Smooth muscle cell (in vitro differentiated cells): ENCODE measurements at regions not wholly inside any gene's neighbourhood (a gene's known extent, or its start where the extent isn't known, plus 50 kb on each side); places are given as distances from the start of the nearest gene placed in this dataset.

Experiments
- DNase-seq: peaks from one replicate; lab custom pipeline; 2025; ENCODE audit not compliant: unreplicated experiment; lab: John Stamatoyannopoulos, UW
- H2AFZ ChIP-seq: fragments of 200-600 bp; sonication (generic); 2 replicates; pipeline ENCODE4 v1.6.0; 2016; ENCODE audit warnings: antibody characterized with exemption, low read depth, mild to moderate bottlenecking
- H3F3A ChIP-seq: fragments of 200-600 bp; sonication (generic); 2 replicates; pipeline ENCODE4 v1.6.0; 2017; ENCODE audit warnings: antibody characterized with exemption, low read depth
- H3K27ac ChIP-seq: fragments of 200-600 bp; sonication (generic); 2 replicates; pipeline ENCODE4 v1.5.1; 2016; ENCODE audit warnings: low read depth, mild to moderate bottlenecking
- H3K27me3 ChIP-seq: fragments of 200-600 bp; sonication (generic); 2 replicates; pipeline ENCODE4 v1.6.1; 2016; ENCODE audit warnings: low read depth, mild to moderate bottlenecking
- H3K36me3 ChIP-seq: fragments of 200-600 bp; sonication (generic); 2 replicates; pipeline ENCODE4 v1.5.1; 2016; ENCODE audit warnings: low read depth
- H3K4me1 ChIP-seq: fragments of 200-600 bp; sonication (generic); 2 replicates; pipeline ENCODE4 v1.5.1; 2016; ENCODE audit warnings: low read depth
- H3K4me2 ChIP-seq: fragments of 200-600 bp; sonication (generic); 2 replicates; pipeline ENCODE4 v1.6.0; 2016; ENCODE audit warnings: mild to moderate bottlenecking
- H3K4me3 ChIP-seq: fragments of 200-600 bp; sonication (generic); 2 replicates; pipeline ENCODE4 v1.5.1; 2016; ENCODE audit warnings: mild to moderate bottlenecking
- H3K79me2 ChIP-seq: fragments of 200-600 bp; sonication (generic); 2 replicates; pipeline ENCODE4 v1.6.0; 2016; ENCODE audit warnings: low read depth, mild to moderate bottlenecking
- H3K9ac ChIP-seq: fragments of 200-600 bp; sonication (generic); 2 replicates; pipeline ENCODE4 v1.6.0; 2016; ENCODE audit warnings: low read depth
- H3K9me3 ChIP-seq: fragments of 200-600 bp; sonication (generic); replicated peaks from 2 replicates; pipeline ENCODE4 v1.5.1; 2016; ENCODE audit warnings: low read depth
- H4K20me1 ChIP-seq: fragments of 200-600 bp; sonication (generic); 2 replicates; pipeline ENCODE4 v1.6.0; 2016; ENCODE audit warnings: low read depth
- CTCF ChIP-seq: fragments of 200-600 bp; sonication (generic); IDR thresholded peaks from 2 replicates; pipeline ENCODE4 v1.5.1; 2017; ENCODE audit warnings: borderline replicate concordance, mild to moderate bottlenecking, antibody characterized with exemption; ENCODE audit not compliant: insufficient read depth, poor library complexity, severe bottlenecking
- WGBS: methylation state at CpG from one replicate; pipeline ENCODE4 v1.1.7; 2016; ENCODE audit warnings: low lambda C conversion rate; 5-methylcytosine and 5-hydroxymethylcytosine counted together

GRCh38 chr3:35484929-35485530 lies 154.3 kb upstream of the ARPP21 start:
- WGBS, result 59% methylated on average over 1 of the region's 1 CpG
- Histone ChIP-seq H4K20me1 (no peaks in the 10 kb centered on the region), H3K4me1 (peaks cover 13% of the 10 kb centered on the region), H3F3A (no peaks in the 10 kb centered on the region), H3K27me3 (no peaks in the 10 kb centered on the region), H3K4me2 (no peak overlapping the region), H3K79me2 (no peaks in the 10 kb centered on the region), H3K36me3 (no peaks in the 10 kb centered on the region), H2AFZ (no peak overlapping the region), H3K27ac (no peak overlapping the region), H3K9ac (no peak overlapping the region), H3K4me3 (no peak overlapping the region), H3K9me3 (no peaks in the 10 kb centered on the region)
- no peak for TF ChIP-seq CTCF
- no peak for DNase-seq

- Histone ChIP-seq H3K4me1 (peaks cover 13% of the 10 kb centered on the region), H3K27ac (no peak overlapping the region), H3K9ac (no peak overlapping the region), H4K20me1 (no peaks in the 10 kb centered on the region), H3K4me2 (no peak overlapping the region), H3K79me2 (no peaks in the 10 kb centered on the region), H3K27me3 (no peaks in the 10 kb centered on the region), H3F3A (no peaks in the 10 kb centered on the region), H2AFZ (no peak overlapping the region), H3K9me3 (no peaks in the 10 kb centered on the region), H3K36me3 (no peaks in the 10 kb centered on the region), H3K4me3 (no peak overlapping the region)
- no peak for TF ChIP-seq CTCF
- no peak for DNase-seq
- WGBS, result 80% methylated on average over 1 of the region's 1 CpG
Observed at GRCh38 chr3:35486295-35486694, 153.0 kb upstream of the ARPP21 start.

GRCh38 chr3:35487376-35487775 lies 151.9 kb upstream of the ARPP21 start:
- Histone ChIP-seq H3K4me3 (no peak overlapping the region), H4K20me1 (no peaks in the 10 kb centered on the region), H3K79me2 (no peaks in the 10 kb centered on the region), H3F3A (no peaks in the 10 kb centered on the region), H3K36me3 (no peaks in the 10 kb centered on the region), H3K4me1 (peaks cover 13% of the 10 kb centered on the region), H2AFZ (no peak overlapping the region), H3K9me3 (no peaks in the 10 kb centered on the region), H3K27ac (no peak overlapping the region), H3K4me2 (no peak overlapping the region), H3K9ac (no peak overlapping the region), H3K27me3 (no peaks in the 10 kb centered on the region)
- no peak for DNase-seq
- no peak for TF ChIP-seq CTCF
- 74% methylated on average over 2 of the region's 2 CpGs for WGBS

- Histone ChIP-seq H4K20me1 (no peaks in the 10 kb centered on the region), H3K4me2 (no peak overlapping the region), H3K27me3 (no peaks in the 10 kb centered on the region), H3K79me2 (no peaks in the 10 kb centered on the region), H3K4me3 (no peak overlapping the region), H3K36me3 (no peaks in the 10 kb centered on the region), H3K9ac (no peak overlapping the region), H2AFZ (no peak overlapping the region), H3K9me3 (no peaks in the 10 kb centered on the region), H3K4me1 (peaks cover 13% of the 10 kb centered on the region), H3F3A (no peaks in the 10 kb centered on the region), H3K27ac (no peak overlapping the region)
- 80% methylated on average over 1 of the region's 1 CpG for WGBS
- no peak for TF ChIP-seq CTCF
- DNase-seq, result no peak
Observed at GRCh38 chr3:35488526-35488925, 150.8 kb upstream of the ARPP21 start.
